ENCODE measurements at regions not wholly inside any gene's neighbourhood (a gene's known extent, or its start where the extent isn't known, plus 50 kb on each side); places are given as distances from the start of the nearest gene placed in this dataset.

GRCh38 chr1:164950541-164950986, 391.6 kb downstream of the PBX1 start:
- no peak for DNase-seq (ENCODE audit: low read depth in 3 of 3, low spot score in 1 of 3)

DNA sequence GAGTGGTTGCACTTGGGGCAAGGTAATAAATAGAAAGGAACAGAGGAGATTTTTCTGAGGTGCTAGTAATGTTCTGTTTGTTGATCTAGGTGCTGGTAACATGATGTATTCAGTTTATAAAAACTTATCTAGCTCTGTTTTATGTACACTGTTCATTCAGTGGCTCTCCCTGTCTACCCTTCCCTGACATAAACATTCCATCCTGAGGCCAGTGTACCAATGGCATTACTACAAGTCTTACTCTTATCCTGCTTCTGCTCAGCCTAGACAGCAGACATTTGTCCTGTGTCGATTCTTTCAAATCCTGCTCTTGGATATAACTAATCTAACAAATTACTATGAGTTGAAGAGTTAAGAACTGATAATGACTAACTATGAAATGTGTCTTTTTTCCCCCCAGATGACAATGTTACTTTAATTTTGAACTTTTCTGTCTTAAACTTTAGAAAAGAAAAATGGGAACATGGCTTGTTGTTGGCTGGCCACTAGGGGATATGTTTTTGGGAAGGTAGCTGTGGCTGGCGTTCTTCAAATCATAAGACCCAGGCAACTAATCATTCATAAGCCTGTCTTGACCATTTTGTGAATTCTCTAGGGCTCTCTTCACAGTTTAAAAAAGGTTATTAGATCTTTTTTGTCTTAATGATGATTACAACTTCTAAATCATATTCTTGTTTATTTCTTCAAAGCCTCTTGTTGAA, 390.9 kb downstream of the PBX1 start:
- DNase-seq (ENCODE audit: low read depth in 3 of 3, low spot score in 1 of 3) = no peak

DNA sequence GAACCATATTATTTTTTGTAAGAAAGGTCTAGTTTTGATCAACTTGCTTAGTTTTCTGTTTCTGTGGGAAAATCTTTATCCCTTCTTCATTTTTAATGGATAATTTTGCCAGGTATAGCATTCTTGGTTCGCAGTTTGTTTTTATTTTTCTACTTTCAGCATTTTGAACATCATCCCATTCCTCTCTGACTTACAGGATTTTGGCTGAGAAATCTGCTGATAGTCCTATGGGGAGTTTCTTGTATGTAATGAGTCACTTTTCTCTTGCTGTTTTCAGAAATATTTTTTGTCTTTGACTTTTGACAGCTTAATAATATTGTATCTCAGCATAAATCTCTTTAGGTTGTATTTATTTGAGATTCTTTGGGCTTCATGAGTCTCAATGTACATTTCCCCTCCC, 389.1 kb downstream of the PBX1 start:
- DNase-seq (ENCODE audit: low read depth in 3 of 3, low spot score in 1 of 3) = no peak

- no peak for DNase-seq (ENCODE audit: low read depth in 3 of 3, low spot score in 1 of 3)
Measured at GRCh38 chr1:164937291-164937690, 378.3 kb downstream of the PBX1 start.

DNA sequence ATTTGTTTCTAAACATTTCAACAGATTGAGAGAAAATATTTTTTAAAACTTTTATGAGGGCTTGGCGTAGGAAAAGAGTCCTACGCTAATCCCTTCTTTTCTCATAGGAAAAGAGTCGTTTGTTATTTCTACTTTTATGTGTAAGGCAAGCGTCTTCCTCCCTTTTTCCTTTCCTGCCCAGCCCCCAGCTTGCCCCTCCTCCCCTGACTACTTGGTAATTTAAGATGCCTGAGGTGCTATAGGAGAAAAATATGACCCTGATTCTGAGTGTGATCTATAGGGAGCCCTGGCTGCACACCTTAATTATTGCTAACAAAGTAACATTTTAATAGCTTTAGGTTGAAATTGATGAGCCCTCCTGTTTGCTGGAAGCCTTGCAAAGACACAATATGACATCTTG, 373.6 kb downstream of the PBX1 start:
- no peak for DNase-seq (ENCODE audit: low read depth in 3 of 3, low spot score in 1 of 3)

- DNase-seq (ENCODE audit: low read depth in 3 of 3, low spot score in 1 of 3) = no peak
Measured at GRCh38 chr1:164930833-164931232, 371.8 kb downstream of the PBX1 start.

GRCh38 chr1:164930241-164930640, 371.3 kb downstream of the PBX1 start:
- DNase-seq (ENCODE audit: low read depth in 3 of 3, low spot score in 1 of 3) = no peak

DNA sequence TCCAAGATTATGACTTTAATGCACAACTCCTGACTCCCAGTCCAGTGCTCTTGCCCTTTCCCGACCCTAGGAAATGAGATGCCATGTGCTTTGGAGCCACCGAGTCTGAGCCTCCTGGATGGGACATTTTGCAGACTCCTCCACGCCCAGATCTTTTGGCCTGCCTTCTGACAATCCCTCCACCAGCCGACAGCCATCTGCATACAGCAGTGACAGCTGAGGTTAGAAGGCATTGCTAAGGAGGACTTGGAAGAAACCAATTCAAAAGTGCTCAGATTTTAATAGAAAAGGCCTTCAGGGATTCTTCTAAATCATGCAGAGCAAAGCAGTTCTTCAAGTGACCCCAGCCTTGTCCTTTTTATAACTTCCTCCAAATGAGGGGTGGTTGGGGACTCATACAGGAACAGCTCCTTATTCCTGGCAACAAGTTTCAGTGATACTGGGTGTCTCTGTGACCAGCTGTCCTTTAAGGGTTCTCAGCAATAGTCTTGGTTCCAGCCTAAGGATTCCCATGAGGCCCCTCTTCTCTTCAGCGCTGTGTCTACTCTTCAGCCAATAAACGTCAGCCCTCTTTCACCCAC, 369.3 kb downstream of the PBX1 start:
- no peak for DNase-seq (ENCODE audit: low read depth in 3 of 3, low spot score in 1 of 3)

GRCh38 chr1:164926107-164926506, 367.1 kb downstream of the PBX1 start:
- DNase-seq (ENCODE audit: low read depth in 3 of 3, low spot score in 1 of 3) = no peak

DNA sequence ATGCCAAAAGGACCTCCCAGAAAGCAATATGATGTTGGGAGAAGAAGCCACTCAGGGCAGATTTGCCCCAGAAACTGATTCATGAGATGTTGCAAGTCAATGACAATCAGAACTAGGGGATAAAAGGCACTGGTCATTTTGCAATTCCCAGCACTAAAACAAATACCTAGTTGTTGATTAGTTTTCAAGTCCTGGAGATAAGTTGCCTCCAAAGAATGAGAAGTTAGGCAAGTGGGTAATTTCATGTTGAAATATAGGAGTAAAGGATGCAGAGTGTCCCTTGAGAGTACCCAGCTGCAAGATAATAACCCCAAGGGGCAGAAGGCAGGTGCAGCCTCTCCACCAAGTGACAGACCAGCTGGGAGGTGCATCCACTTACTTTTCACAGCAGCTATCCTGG, 363.6 kb downstream of the PBX1 start:
- DNase-seq (ENCODE audit: low read depth in 3 of 3, low spot score in 1 of 3) = no peak

GRCh38 chr1:164921493-164921892, 362.5 kb downstream of the PBX1 start:
- no peak for DNase-seq (ENCODE audit: low read depth in 3 of 3, low spot score in 1 of 3)

DNA sequence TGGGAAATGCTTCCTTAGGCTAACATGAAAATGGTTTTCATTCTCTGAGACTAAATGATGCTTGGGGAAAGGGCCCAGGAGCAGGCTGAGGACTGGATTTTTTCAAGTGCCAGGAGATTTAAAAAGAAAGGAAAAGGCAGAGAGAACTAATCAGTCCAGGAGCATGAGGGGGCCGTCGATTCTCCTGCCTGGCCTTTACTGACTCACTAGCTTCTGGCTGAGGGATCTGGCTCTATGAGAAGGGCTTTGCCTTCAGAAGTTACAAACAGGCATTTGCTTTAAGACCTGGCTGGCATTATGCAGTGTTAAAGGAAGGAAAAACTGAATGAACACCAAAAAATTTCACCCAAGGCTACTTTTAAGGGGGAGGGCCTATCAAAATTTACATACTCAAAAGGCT, 359.2 kb downstream of the PBX1 start:
- DNase-seq (ENCODE audit: low read depth in 3 of 3, low spot score in 1 of 3) = no peak

DNA sequence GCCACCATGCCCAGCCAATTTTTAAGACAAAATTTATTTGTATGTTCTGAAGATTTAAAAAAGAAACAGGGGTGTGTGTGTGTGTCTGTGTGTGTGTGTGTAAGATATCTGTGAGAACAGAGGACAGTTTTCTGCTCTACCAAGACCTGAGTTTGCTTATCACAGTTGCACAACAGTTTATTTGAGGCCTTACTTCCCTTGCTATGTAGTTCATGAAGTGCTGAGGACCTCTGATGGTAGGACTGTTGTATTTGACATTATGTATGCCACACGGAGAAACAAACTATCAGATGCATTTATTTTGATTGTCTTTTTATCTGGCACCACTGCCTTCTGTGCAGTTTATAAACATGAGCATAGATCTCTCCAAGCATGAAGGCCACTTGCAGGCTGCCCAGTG, 355.2 kb downstream of the PBX1 start:
- DNase-seq (ENCODE audit: low read depth in 3 of 3, low spot score in 1 of 3) = no peak

DNA sequence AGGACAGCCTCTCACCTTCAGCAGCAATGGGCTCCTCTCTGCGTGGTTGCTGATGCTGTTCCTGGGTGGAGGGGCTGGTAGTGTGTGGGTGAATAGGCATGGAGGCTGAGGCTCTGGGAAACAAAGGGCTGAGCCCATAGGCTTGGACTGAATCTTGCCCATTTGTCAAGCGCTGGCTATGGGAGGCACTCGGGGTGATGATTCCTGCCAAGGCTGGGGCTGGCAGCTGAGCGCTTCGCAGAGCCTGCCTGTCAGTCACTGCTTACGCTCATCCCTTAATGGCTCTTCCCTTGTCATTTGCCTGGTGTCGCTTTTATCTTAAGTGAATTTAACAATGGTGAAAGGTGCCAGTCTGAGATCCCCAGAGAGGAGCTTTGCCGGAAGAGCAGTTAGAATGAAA, 353.3 kb downstream of the PBX1 start:
- DNase-seq (ENCODE audit: low read depth in 3 of 3, low spot score in 1 of 3) = no peak

GRCh38 chr1:164910671-164911070, 351.7 kb downstream of the PBX1 start:
- no peak for DNase-seq (ENCODE audit: low read depth in 3 of 3, low spot score in 1 of 3)

DNA sequence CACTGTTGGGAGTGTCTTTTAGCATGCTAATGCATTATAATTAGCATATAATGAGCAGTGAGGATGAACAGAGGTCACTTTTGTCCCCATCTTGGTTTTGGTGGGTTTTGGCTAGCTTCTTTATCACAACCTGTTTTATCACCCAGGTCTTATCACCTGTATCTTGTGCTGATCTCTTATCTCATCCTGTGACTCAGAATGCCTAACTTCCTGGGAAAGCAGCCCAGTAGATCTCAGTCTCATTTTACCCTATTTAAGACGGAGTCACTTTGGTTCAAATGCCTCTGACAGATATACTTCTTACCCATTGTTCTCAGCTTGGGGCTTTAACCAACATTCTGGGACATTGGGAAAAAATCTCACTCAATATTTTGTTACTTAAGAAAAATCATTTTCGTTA, 348.7 kb downstream of the PBX1 start:
- DNase-seq (ENCODE audit: low read depth in 3 of 3, low spot score in 1 of 3) = no peak

GRCh38 chr1:164905869-164906268, 346.9 kb downstream of the PBX1 start:
- no peak for DNase-seq (ENCODE audit: low read depth in 3 of 3, low spot score in 1 of 3)

DNA sequence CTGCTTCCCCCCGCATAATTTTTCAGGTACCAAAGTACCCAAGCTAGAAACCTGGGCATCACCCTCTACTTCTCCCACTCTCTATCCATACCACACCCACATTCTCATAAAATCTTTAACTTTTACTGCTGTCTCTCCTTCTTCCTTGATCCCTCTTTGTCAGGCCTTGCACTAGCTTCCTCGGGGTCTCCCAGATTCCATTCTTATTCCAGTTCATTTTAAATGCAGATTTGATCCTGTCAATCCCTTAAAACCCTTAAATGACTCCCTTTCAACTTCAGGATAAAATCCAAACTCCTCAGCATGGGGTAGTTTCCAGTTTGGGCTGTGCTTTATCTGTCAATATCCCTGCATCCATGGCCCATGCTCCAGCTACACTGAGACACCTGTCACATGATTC, 343.5 kb downstream of the PBX1 start:
- no peak for DNase-seq (ENCODE audit: low read depth in 3 of 3, low spot score in 1 of 3)
